ENCODE measurements at regions not wholly inside any gene's neighbourhood (a gene's known extent, or its start where the extent isn't known, plus 50 kb on each side); places are given as distances from the start of the nearest gene placed in this dataset.

DNA sequence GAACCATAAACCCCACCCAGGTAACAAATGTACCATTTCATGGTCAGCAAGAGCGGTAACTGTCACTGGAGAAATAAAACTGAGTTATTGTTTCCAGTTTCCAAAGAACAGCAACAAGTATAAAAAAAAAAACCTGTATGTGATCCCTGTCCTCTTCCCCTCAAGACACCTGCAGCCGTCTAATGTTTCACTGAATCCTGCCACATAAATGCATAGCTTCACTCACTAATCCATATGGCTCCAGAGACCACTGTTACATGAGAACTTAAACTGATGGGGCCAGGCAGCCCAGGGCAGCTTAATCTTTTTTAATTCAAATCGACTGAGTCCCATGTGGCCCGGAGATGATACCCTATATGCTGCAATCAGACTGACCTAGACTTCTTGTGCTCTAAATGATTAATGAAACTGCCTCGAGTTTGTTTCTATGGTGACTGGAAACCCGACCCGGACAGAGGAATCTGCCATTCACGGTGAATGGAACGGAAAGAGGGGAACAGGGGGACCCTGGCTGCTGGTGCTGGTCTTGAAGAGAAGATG is 60.9 kb upstream of the SIX2 start:
- DNase-seq (ENCODE audit: low spot score): peak; percentile 82

DNA sequence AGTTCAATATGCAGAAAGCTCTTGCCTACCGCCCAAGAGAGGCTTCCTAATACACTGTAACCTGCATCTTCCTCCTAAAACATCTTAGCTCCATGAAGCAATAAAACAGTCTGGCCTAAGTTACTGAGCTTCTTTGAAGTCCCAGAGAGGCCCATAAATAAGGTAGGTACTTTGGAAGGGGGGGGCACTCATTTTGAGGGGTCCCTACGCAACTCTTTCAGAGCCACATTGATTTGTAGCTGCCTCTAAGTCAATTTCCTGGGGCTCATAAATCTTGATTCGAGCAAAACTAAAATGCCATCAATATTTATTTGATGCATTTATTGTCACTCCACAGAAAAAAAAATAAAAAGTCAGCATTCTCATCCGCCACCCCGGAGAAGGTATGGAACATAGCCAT is 60.4 kb upstream of the SIX2 start:
- no peak for DNase-seq (ENCODE audit: low spot score)

DNA sequence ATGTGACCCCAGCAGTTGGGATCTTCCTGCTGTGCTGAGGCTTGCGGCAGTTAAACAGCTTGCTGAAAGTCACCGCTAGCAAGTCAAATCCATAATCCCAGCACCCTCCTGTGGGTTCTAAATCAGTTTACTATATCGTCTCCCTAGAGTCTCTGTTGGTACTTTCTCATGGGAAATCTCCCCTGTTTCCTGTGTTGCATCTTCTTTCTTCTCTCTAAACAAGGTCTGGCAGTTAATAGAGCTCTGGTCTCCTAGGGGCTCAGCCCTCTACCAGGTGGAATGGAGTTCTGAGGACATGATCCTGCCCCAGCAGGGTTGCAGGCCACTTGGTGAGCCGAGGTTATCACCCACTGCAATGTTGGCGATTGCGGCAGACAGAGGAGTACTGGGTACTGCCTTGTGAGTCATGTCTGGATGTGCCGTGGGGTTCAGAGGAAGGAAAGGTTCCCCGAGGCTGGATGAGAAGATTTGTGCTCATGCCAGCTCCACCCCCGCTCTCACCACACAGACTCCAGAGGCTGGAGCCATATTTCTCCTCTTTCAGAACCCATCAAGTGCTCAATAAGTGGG is 59.4 kb upstream of the SIX2 start:
- DNase-seq (ENCODE audit: low spot score): peak; percentile 75

DNA sequence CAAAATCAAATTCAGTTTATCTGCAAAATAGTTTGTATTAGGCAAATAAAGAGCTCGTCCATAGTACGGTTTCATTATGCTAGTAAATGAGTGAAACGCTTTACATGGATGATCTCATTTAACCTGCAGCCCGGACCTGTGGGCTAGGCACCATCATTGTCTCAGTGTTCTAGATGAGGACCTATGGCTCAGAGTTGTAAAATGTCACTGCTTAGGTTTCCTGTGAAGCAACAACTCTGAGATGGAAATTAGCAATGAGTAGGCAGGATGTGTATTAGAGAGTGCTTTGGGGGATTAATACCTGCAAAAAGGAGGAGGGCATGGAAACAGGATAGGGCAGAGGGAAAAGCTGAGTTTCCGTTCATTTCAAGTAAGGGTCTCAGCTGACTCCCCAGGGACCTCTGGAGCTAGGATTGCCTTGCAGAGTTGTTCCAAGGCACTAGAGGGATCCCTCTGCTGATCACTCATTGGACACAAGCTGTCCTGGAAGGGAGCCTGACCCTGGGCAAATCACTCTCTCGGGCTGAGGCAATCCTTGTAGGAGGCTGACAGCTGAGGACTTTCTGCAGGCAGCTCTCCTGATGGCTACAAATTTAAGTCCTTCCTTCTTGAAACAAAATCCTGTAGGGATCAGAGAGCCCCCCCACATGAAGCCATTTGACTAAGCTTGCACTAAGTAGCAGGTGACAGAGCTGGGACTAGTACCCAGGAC is 58.8 kb upstream of the SIX2 start:
- peak; percentile 76 for DNase-seq (ENCODE audit: low spot score)

Measured in SK-N-DZ (cell line).